HuH-7 (cell line): ENCODE measurements at regions not wholly inside any gene's neighbourhood (a gene's known extent, or its start where the extent isn't known, plus 50 kb on each side); places are given as distances from the start of the nearest gene placed in this dataset.
"Not testable (repeated sequence)": the region's sequence is repeated elsewhere in the genome, so short reads cannot be mapped to it uniquely, and the experiment has no call there.

Source experiments
- DNase-seq: peaks from one replicate; pipeline ENCODE4 v3.0.0; 2011; ENCODE audit warnings: low spot score

GRCh38 chr18:59800897-59801296, 98.9 kb upstream of the PMAIP1 start:
- DNase-seq: no peak

DNA sequence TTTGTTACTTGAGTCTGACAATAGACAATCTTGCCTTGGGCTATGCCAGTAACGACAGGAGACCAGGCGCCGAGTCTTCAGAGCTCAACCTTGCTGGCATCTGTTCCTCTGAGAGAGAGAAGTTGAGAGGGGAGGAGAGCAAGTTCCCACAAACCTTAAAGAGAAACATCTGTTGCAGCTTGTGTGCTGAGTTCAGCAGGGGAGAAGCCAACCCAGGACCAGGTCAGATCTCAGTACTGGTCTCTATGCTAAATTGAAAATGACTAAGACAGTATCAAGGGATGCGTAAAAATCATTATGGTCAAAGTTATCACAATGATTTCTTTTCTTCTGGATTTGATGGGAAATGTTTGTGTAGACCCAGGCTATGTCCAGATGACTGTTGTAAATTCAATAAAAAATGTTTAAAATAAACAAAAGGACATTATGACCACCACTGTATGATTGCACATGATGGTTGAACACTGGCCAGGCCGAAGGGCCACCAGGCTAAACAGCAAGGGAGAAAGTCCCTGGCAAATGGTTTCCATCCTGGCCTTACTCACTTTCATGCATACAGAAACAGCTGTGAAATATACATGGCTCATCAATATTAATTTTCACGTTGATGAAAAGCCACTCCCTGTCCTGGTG, 100.3 kb upstream of the PMAIP1 start:
- DNase-seq: no peak

DNA sequence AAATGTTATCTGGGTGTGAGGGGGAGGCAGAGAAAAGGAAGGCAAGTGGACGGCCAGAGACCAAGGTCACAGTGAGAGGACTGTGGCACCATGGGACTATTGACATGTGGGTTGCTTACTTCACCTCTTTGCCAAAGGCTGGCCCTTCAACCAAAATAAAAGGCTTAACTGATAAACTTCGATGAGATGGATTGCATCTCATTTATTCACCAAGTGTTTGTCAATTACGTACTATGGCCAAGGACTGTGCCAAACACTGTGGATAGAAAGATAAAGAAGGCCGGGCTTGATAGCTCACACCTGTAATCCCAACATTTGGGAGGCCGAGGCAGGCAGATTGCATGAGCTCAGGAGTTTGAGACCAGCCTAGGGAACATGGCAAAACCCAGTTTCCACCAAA, 98.7 kb upstream of the CCBE1 start:
- no peak for DNase-seq

DNA sequence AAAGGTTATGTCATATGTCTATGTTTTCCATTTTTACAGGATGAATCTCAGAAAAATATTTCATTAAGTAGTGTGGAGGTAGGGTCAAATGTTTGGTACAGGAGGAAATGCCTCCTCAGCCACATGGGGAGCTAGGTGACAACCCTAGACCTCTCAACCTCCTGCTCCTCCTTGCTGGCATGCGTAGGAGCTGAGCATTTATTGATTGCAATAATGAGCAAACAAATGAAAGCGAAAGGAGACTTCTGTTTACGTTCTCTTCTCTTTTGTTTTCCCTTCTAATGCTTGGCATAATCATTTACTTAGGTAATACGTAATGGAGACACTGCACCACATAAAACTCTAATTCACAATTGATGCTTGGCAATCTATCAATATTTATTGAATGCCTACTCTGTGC, 95.1 kb upstream of the CCBE1 start:
- DNase-seq: no peak

- not testable (repeated sequence) for DNase-seq
Measured at GRCh38 chr18:59790346-59790936, 93.2 kb upstream of the CCBE1 start.

DNA sequence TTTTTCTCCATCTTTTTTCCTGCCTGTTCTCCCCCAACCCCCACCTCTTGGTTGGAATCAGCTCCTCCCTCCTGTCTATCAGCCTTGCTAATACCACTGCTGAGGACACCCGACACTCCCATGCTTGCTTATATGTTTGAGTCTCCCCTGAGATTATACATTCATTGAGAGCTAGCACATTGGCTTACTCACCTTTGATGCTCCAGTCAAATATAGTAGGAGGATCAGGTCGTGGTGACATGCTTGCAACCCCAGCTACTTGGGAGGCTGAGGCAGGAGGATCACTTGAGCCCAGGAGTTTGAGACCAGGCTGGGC, 91.5 kb upstream of the CCBE1 start:
- no peak for DNase-seq

- DNase-seq: no peak
Measured at GRCh38 chr18:59787998-59788790, 91.0 kb upstream of the CCBE1 start.

DNA sequence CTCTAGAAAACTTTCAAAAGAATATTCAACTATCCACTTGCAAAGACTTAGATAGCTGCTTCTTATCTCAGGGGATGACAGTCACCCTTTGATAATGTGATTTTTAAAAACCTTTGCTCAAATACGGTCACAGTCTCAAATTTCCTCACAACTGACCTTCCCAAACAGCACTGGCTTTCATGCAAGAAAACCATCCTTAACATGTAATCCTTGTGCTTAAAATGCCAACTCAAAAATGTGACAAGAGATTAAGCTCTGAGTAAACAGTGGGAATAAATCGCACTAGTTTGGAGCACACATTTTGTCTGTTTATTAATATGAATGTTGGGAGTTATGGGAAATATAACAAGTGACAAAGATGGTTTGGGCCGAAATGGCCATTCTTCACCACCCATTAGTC, 87.5 kb upstream of the CCBE1 start:
- no peak for DNase-seq

- DNase-seq: peak; percentile 46
Measured at GRCh38 chr18:59783138-59783537, 85.9 kb upstream of the CCBE1 start.

DNA sequence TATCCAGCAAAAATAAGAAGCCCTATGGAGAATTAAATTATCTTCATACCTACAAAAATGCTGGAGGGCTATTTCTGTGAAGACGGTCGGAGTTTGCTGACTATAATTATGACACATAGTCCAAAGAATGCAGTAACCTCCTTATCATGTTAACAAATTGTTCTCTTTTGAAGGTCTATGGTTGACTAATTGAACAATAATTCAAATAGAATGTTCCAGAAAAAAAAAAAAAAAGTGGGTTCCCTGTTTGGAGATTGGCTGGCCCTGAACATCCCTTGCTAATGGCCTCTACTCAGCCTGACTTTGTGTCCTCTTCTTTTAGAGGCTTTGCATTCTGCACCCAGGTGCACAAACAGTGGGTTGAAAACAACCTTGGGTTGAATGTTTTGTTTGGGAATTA, 82.8 kb upstream of the CCBE1 start:
- no peak for DNase-seq

DNA sequence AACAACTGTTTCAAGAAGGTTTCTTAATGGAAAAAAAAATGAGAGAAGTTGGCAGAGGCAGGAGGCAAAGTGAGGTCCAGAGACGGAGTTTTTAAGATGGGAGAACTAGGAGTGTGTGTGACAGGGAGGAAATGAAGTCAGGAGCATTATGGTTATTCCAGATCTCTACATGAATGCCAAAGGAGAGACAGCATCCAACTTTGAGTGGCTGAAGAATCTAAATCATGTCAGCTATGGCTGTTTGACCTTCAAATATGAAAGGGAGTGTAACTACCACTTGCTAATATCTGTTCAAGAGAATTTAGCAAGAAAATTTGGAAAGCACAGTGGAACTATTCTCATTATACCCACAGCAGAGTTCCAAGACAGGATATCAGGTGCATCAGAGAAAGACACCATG, 81.2 kb upstream of the CCBE1 start:
- DNase-seq: no peak

- DNase-seq: no peak
Measured at GRCh38 chr18:59777636-59778035, 80.4 kb upstream of the CCBE1 start.

- no peak for DNase-seq
Measured at GRCh38 chr18:59769129-59769865, 72.1 kb upstream of the CCBE1 start.

GRCh38 chr18:59768409-59768808, 71.2 kb upstream of the CCBE1 start:
- DNase-seq: no peak

- DNase-seq: no peak
Measured at GRCh38 chr18:59767732-59768131, 70.5 kb upstream of the CCBE1 start.

GRCh38 chr18:59765343-59765742, 68.1 kb upstream of the CCBE1 start:
- DNase-seq: no peak

GRCh38 chr18:59764281-59764680, 67.1 kb upstream of the CCBE1 start:
- no peak for DNase-seq

- no peak for DNase-seq
Measured at GRCh38 chr18:59763541-59764136, 66.4 kb upstream of the CCBE1 start.

DNA sequence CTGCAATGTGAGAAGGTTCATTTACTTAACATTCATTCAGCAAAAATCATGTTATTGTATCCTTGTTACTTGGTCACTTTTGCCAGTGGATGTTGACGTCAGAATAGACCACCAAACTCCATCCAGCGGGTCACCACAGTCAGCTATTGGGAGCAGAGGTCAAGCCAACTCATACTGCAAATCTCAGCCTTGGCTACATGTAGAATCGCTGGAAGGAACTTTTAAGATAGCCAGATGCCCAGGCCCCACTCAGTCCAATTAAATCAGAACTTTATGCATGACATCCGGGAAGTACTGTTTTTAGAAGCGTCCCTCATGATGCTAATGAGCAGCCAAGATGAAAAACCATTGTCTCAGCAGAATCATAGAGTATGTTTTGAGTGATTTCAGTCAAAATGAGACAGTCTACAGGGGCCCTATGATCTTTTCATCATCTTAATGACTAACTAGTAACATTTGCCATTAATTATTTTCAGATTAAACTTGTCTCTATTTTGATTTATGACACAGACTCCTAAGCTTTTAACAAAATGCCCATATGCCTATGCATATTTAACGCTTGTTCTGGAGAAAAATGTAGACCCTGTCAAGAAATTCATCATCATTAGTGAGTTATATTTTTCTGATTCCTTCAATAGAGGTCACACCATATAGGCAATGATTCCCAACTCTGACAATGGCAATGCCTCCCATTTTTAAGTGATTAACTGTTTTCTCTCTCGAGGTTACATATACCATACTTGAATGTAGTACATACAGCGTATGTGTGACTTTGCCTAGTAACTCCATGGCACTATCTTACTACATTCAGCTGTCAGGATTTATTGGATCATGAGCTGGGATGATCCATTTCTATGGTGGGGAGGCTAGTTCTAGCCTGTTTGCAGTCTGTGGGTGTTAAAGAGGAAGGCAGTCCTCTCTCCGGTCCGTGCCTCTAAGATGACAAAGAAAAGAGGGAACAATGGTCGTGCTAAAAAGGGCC, 63.7 kb upstream of the CCBE1 start:
- no peak for DNase-seq

GRCh38 chr18:59760212-59760611, 63.0 kb upstream of the CCBE1 start:
- DNase-seq: no peak

DNA sequence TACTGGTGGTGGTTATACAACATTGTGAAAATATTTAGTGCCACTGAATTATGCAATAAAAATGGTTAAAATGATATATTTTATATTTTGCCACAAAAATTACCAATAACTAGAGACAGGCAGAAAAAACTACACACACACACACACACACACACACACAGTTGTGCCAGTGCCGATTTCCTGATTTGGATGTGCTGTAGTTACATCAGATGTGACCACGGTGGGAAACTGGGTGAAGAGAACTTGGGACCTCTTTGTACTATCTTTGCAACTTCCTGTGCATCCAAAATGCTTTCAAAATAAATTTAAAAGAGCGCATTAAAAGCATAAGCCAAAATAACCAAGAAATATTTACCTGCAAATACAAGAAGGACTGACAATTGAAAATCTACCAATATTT, 61.6 kb upstream of the CCBE1 start:
- DNase-seq: no peak
